ENCODE measurements at regions not wholly inside any gene's neighbourhood (a gene's known extent, or its start where the extent isn't known, plus 50 kb on each side); places are given as distances from the start of the nearest gene placed in this dataset.

DNA sequence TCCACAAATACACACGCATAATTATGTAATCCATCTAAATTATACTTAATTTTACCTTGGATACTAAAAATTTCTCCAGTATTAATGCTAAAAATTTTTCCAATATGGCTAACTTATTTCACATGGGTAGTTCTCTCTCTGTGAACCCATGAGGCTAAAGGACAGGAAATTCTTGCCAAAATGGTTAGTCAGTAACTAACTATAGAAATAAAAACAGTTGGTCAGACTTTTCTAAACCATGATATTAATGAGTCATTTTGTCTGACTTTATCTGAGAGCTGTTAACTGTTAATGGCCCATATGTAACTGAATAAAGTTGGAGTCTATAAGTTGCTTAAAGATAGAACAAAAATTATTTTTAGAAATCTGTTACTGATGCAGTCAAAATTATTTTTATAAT lies 549.4 kb downstream of the TLL1 start:
- Histone ChIP-seq H3K4me3 (no peak overlapping the region), H3K27me3 (no peaks in the 10 kb centered on the region), H3K36me3 (no peaks in the 10 kb centered on the region), H3K4me1 (no peaks in the 10 kb centered on the region), H3K27ac (no peak overlapping the region), H3K9me3 (no peaks in the 10 kb centered on the region)
- intact Hi-C loops (cut with DNase I; ENCODE audit: low total_unique reads), result no loop called here
- WGBS, 2 donors (ENCODE audit: low coverage in 1 of 2), result 80 to 82% methylated on average over 1 of the region's 1 CpG
- no peak for DNase-seq
- no peak for TF ChIP-seq POLR2AphosphoS5 (IDR thresholded peaks at IDR 0.05)
- no peak for TF ChIP-seq EP300 (IDR thresholded peaks at IDR 0.05; ENCODE audit: low read depth)
- TF ChIP-seq POLR2A (IDR thresholded peaks at IDR 0.05), result no peak
- TF ChIP-seq, protein P1, sequence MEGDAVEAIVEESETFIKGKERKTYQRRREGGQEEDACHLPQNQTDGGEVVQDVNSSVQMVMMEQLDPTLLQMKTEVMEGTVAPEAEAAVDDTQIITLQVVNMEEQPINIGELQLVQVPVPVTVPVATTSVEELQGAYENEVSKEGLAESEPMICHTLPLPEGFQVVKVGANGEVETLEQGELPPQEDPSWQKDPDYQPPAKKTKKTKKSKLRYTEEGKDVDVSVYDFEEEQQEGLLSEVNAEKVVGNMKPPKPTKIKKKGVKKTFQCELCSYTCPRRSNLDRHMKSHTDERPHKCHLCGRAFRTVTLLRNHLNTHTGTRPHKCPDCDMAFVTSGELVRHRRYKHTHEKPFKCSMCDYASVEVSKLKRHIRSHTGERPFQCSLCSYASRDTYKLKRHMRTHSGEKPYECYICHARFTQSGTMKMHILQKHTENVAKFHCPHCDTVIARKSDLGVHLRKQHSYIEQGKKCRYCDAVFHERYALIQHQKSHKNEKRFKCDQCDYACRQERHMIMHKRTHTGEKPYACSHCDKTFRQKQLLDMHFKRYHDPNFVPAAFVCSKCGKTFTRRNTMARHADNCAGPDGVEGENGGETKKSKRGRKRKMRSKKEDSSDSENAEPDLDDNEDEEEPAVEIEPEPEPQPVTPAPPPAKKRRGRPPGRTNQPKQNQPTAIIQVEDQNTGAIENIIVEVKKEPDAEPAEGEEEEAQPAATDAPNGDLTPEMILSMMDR (IDR thresholded peaks at IDR 0.05), result no peak
- in situ Hi-C loops (cut with MboI; ENCODE audit: low pct_ligation_motif_present in 1 of 4, low pct_unique_long_range_greater_than_20kb in 1 of 4, low sequenced_read_pairs in 3 of 4), result no loop called here

DNA sequence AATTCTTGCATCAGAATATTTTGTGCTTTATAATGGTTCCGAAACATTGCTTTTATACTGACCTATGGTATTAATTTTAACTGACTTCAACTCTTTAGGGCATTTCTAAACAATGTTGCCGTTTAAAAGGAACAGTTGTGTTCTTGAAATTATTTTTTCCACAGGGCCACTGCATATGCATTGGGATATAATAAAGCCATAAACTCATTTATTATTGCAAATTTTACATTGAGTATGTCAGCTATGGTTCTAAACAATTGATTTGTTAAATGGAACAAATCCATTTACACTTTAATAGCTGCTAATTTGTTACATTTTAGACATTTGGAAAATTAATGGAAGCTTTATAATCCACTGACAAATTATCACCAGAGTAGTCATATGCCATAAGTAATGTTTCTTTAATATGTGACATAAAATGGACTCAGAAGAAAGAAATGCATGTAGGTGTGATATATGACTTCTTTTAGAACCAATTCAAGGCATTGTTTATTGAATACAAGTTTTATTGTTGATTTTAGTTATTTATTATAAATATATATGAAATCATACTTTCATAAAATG lies 553.3 kb downstream of the TLL1 start:
- Histone ChIP-seq H3K4me1 (no peaks in the 10 kb centered on the region), H3K4me3 (no peak overlapping the region), H3K27me3 (no peaks in the 10 kb centered on the region), H3K9me3 (no peaks in the 10 kb centered on the region), H3K27ac (no peak overlapping the region), H3K36me3 (no peaks in the 10 kb centered on the region)
- DNase-seq, result no peak
- in situ Hi-C loops (cut with MboI; ENCODE audit: low pct_ligation_motif_present in 1 of 4, low pct_unique_long_range_greater_than_20kb in 1 of 4, low sequenced_read_pairs in 3 of 4), result no loop called here
- intact Hi-C loops (cut with DNase I; ENCODE audit: low total_unique reads), result no loop called here
- WGBS, 2 donors (ENCODE audit: low coverage in 1 of 2), result 72 to 73% methylated on average over 2 of the region's 2 CpGs
- TF ChIP-seq, protein P1 (IDR thresholded peaks at IDR 0.05), result no peak
- TF ChIP-seq EP300 (IDR thresholded peaks at IDR 0.05; ENCODE audit: low read depth), result no peak
- TF ChIP-seq POLR2AphosphoS5 (IDR thresholded peaks at IDR 0.05), result no peak
- no peak for TF ChIP-seq POLR2A (IDR thresholded peaks at IDR 0.05)

DNA sequence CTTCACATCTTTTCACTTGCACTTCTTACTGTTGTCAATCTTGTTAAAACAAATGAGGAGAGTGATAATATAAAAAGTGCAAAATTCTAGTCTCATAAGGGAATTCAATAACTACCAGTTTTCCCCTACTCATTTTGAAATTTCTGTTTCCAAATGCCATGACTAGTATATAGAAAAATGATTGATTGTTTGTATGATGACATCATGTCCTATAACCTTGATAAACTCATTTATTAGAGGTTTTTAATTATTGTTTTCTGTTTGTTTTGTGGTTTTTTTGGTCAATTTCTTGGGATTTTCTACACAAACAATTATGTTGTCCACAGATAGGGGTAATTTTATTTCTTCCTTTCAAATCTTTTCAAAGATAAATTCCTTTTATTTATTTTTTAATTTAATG lies 559.1 kb downstream of the TLL1 start:
- intact Hi-C loops (cut with DNase I; ENCODE audit: low total_unique reads), result no loop called here
- Histone ChIP-seq H3K4me3 (no peak overlapping the region), H3K36me3 (no peaks in the 10 kb centered on the region), H3K27ac (no peak overlapping the region), H3K27me3 (no peaks in the 10 kb centered on the region), H3K9me3 (no peaks in the 10 kb centered on the region), H3K4me1 (no peaks in the 10 kb centered on the region)
- no peak for DNase-seq
- TF ChIP-seq, protein P1 (IDR thresholded peaks at IDR 0.05), result no peak
- TF ChIP-seq POLR2A (IDR thresholded peaks at IDR 0.05) (no peak), POLR2AphosphoS5 (IDR thresholded peaks at IDR 0.05) (no peak), EP300 (IDR thresholded peaks at IDR 0.05; ENCODE audit: low read depth) (no peak)
- in situ Hi-C loops (cut with MboI; ENCODE audit: low pct_ligation_motif_present in 1 of 4, low pct_unique_long_range_greater_than_20kb in 1 of 4, low sequenced_read_pairs in 3 of 4), result no loop called here

DNA sequence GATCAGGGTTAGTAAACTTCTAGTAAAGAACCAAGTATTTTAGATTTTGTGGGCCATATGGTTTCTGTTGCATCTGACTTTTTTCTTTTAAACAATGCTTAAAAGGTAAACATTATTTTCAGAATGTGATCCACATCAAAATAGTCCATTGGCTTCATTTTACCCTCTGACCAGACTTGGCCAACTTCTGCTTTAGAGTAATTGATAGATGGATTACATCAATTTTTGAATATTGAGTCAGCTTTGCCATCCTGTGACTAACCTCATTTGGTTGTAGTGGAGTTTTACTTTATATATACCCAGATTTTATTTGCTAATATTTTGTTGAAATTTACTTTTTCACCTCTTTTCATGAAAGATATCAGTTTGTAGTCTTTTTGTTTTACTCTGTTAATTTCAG lies 559.8 kb downstream of the TLL1 start:
- TF ChIP-seq POLR2A (IDR thresholded peaks at IDR 0.05), result no peak
- TF ChIP-seq, protein P1 (IDR thresholded peaks at IDR 0.05), result no peak
- no peak for TF ChIP-seq POLR2AphosphoS5 (IDR thresholded peaks at IDR 0.05)
- no peak for TF ChIP-seq EP300 (IDR thresholded peaks at IDR 0.05; ENCODE audit: low read depth)
- Histone ChIP-seq H3K36me3 (no peaks in the 10 kb centered on the region), H3K27ac (no peak overlapping the region), H3K4me1 (no peaks in the 10 kb centered on the region), H3K27me3 (no peaks in the 10 kb centered on the region), H3K9me3 (no peaks in the 10 kb centered on the region), H3K4me3 (no peak overlapping the region)
- intact Hi-C loops (cut with DNase I; ENCODE audit: low total_unique reads), result no loop called here
- DNase-seq, result no peak
- in situ Hi-C loops (cut with MboI; ENCODE audit: low pct_ligation_motif_present in 1 of 4, low pct_unique_long_range_greater_than_20kb in 1 of 4, low sequenced_read_pairs in 3 of 4), result no loop called here
